ENCODE measurements at regions not wholly inside any gene's neighbourhood (a gene's known extent, or its start where the extent isn't known, plus 50 kb on each side); places are given as distances from the start of the nearest gene placed in this dataset.
"Not testable (repeated sequence)": the region's sequence is repeated elsewhere in the genome, so short reads cannot be mapped to it uniquely, and the experiment has no call there.

- DNase-seq: no peak
Measured at GRCh38 chr2:149901231-149901859, 313.8 kb upstream of the MMADHC start.

GRCh38 chr2:149899390-149899789 is 311.8 kb upstream of the MMADHC start:
- DNase-seq: no peak

GRCh38 chr2:149894760-149895159 is 307.2 kb upstream of the MMADHC start:
- DNase-seq: no peak

GRCh38 chr2:149894226-149894625 is 306.7 kb upstream of the MMADHC start:
- DNase-seq: no peak

GRCh38 chr2:149892563-149892962 is 305.0 kb upstream of the MMADHC start:
- DNase-seq: no peak

- no peak for DNase-seq
Measured at GRCh38 chr2:149885946-149886345, 298.4 kb upstream of the MMADHC start.

GRCh38 chr2:149885468-149885867 is 297.9 kb upstream of the MMADHC start:
- no peak for DNase-seq

- no peak for DNase-seq
Measured at GRCh38 chr2:149884871-149885270, 297.3 kb upstream of the MMADHC start.

- DNase-seq: no peak
Measured at GRCh38 chr2:149877913-149878312, 290.3 kb upstream of the MMADHC start.

- DNase-seq: no peak
Measured at GRCh38 chr2:149877074-149877473, 289.5 kb upstream of the MMADHC start.

- DNase-seq: no peak
Measured at GRCh38 chr2:149873936-149874335, 286.4 kb upstream of the MMADHC start.

GRCh38 chr2:149872638-149873150 is 285.1 kb upstream of the MMADHC start:
- no peak for DNase-seq

GRCh38 chr2:149872041-149872440 is 284.5 kb upstream of the MMADHC start:
- no peak for DNase-seq

GRCh38 chr2:149871091-149871885 is 283.7 kb upstream of the MMADHC start:
- no peak for DNase-seq

- DNase-seq: no peak
Measured at GRCh38 chr2:149863227-149863626, 275.7 kb upstream of the MMADHC start.

GRCh38 chr2:149861034-149861433 is 273.5 kb upstream of the MMADHC start:
- no peak for DNase-seq

- DNase-seq: no peak
Measured at GRCh38 chr2:149860276-149860921, 272.8 kb upstream of the MMADHC start.

GRCh38 chr2:149858901-149859634 is 271.5 kb upstream of the MMADHC start:
- no peak for DNase-seq

- no peak for DNase-seq
Measured at GRCh38 chr2:149858216-149858615, 270.6 kb upstream of the MMADHC start.

- no peak for DNase-seq
Measured at GRCh38 chr2:149857344-149857743, 269.8 kb upstream of the MMADHC start.

- DNase-seq: not testable (repeated sequence)
Measured at GRCh38 chr2:149855859-149856258, 268.3 kb upstream of the MMADHC start.

GRCh38 chr2:149849591-149849990 is 262.0 kb upstream of the MMADHC start:
- no peak for DNase-seq

- no peak for DNase-seq
Measured at GRCh38 chr2:149849136-149849535, 261.6 kb upstream of the MMADHC start.

Measured in activated CD4-positive, alpha-beta T cell treated with anti-CD3 and anti-CD28 coated beads, Interleukin-2, amount 50 U/mL, for 16 hours (primary cell).